ENCODE measurements at regions not wholly inside any gene's neighbourhood (a gene's known extent, or its start where the extent isn't known, plus 50 kb on each side); places are given as distances from the start of the nearest gene placed in this dataset.
"Not testable (repeated sequence)": the region's sequence is repeated elsewhere in the genome, so short reads cannot be mapped to it uniquely, and the experiment has no call there.

DNA sequence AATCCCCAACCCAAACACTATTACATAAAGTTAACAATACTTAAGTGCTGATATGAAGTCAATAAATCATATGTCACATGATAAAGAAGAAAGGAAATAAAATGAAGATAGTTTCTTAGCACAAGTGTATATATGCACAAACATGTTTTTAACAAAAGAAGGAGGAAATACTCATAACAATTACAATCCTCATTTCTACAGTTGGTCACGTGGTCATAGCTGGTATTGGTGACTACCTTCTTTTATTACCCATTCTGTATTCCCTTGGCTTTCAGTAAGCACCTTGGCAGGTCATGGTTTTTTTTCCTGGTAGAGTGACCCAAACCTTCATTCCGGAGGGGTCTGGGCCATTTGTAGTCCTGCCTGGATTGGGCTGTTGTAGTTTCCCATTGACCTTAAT, 137.1 kb upstream of the KCND3 start:
- Histone ChIP-seq H3K4me3 (no peak overlapping the region), H3K27ac (no peak overlapping the region), H3K36me3 (no peaks in the 10 kb centered on the region), H3K4me1 (replicated peaks) (no peaks in the 10 kb centered on the region), H3K27me3 (replicated peaks) (no peaks in the 10 kb centered on the region; the same call in 1 of the 2 replicates), H3K9me3 (replicated peaks) (no peaks in the 10 kb centered on the region)
- DNase-seq (ENCODE audit: low read depth in 1 of 2, low spot score in 2 of 2): no peak

DNA sequence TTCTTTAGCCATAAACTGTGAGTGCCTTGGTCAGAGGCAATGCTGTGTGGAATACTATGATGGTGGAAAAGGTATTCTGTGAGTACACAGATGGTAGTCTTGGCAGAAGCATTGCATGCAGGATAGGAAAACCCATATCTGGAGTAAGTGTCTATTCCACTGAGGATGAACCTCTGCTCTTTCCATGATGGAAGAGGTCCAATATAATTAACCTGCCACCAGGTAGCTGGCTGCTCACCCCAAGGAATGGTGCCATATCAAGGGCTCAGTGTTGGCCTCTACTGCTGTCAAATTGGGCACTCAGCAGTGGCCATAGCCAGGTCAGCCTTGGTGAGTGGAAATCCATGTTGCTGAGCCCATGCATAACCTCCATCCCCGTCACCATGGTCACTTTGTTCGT, 138.1 kb upstream of the KCND3 start:
- H3K36me3 ChIP-seq; H3K27ac ChIP-seq; H3K4me1 ChIP-seq (replicated peaks); H3K9me3 ChIP-seq (replicated peaks); H3K27me3 ChIP-seq (replicated peaks); H3K4me3 ChIP-seq; DNase-seq (ENCODE audit: low read depth in 1 of 2, low spot score in 2 of 2): not testable (repeated sequence)

DNA sequence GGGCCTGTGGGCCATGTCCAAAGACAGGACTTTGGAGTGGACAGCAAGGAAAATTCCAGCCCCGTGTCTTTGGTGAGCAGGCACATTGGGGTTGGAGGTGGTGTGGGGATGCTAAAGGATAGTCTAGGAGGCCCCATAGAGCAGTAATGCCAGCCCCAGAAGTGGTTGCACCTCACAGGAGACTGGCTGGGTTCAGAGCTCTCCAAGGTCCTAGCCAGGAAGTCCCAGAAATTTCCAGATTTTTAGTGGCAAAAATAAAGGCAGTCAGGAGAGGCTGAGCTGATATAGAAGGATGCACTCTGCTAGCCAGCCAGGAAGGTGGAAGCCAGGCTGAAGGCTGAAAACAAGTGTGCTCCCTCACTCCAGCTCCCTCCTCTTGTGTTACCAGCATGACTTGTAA, 144.0 kb upstream of the KCND3 start:
- no peaks in the 10 kb centered on the region for H3K9me3 ChIP-seq (replicated peaks)
- H3K4me3 ChIP-seq: no peak overlapping the region
- no peaks in the 10 kb centered on the region for H3K27me3 ChIP-seq (replicated peaks)
- H3K4me1 ChIP-seq (replicated peaks): no peaks in the 10 kb centered on the region
- H3K36me3 ChIP-seq: no peaks in the 10 kb centered on the region
- no peak overlapping the region for H3K27ac ChIP-seq
- no peak for DNase-seq (ENCODE audit: low read depth in 1 of 2, low spot score in 2 of 2)

DNA sequence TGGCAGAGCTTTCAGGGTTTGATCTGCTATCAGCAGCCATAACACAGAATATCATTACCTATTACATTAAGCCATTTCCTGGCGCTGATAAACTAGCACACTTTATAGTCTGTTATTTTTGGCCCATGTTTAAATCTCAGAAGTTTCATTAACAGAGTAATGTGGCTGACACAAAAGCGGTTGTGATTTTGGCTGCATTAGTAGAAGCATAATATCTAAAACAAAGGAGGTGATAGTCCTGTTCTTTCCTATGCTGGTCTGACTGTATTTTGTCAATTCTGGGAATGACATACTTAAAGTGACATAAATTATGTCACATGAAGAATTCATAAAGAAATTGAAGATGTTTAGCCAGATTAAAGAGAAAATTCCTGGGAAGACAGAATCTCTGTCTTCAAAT, 151.3 kb upstream of the KCND3 start:
- H3K27ac ChIP-seq: no peak overlapping the region
- no peak for DNase-seq (ENCODE audit: low read depth in 1 of 2, low spot score in 2 of 2)

DNA sequence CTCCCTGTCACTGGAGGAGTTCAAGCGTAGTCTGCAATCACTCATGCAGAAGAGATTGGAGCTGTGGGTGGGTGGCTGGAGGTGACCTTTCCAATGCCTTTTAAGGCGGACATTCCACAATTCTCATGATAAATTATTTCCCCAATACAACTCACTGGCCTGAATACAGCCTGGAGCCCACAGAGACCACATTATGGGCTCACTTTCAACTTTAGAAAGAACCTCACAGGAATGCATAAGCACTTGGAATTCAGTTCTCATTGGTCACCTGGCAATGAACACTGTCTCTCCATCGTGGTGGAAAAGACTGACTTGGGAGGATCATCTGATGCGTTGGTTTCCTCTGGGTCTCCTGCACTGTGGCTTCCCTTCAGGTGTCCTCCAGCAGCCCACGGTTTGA, 151.8 kb upstream of the KCND3 start:
- H3K36me3 ChIP-seq: no peaks in the 10 kb centered on the region
- no peak for DNase-seq (ENCODE audit: low read depth in 1 of 2, low spot score in 2 of 2)
- H3K4me1 ChIP-seq (replicated peaks): no peaks in the 10 kb centered on the region
- no peak overlapping the region for H3K27ac ChIP-seq
- no peaks in the 10 kb centered on the region for H3K9me3 ChIP-seq (replicated peaks)
- H3K27me3 ChIP-seq (replicated peaks): no peaks in the 10 kb centered on the region; the same call in 1 of the 2 replicates
- H3K4me3 ChIP-seq: no peak overlapping the region

More for the DNA sequence above, 151.3 kb upstream of the KCND3 start:
- Histone ChIP-seq H3K4me3 (no peak overlapping the region), H3K36me3 (no peaks in the 10 kb centered on the region), H3K4me1 (replicated peaks) (no peaks in the 10 kb centered on the region), H3K9me3 (replicated peaks) (no peaks in the 10 kb centered on the region), H3K27me3 (replicated peaks) (no peaks in the 10 kb centered on the region; the same call in 1 of the 2 replicates)

DNA sequence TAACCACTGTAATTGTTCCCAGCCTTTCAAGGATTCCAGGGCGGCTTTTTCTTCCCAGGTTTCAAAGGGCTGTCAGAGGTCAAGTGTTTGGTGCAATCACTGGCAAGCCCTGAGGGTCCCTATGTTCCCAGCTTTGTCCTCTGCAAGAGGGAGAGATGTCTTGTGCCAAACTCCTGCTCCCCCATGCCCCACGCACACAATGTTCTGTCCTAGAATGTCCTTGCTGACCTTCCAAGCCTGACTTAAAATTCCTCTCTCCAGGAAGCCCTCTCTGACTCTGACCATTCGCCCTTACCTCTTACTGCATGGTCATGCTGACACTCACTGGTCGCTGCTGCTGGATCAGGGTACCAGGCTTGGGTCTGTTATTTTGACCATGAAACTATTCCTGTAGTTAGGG, 152.5 kb upstream of the KCND3 start:
- H3K4me3 ChIP-seq: no peak overlapping the region
- no peaks in the 10 kb centered on the region for H3K36me3 ChIP-seq
- H3K27me3 ChIP-seq (replicated peaks): no peaks in the 10 kb centered on the region; the same call in 1 of the 2 replicates
- H3K9me3 ChIP-seq (replicated peaks): no peaks in the 10 kb centered on the region
- H3K27ac ChIP-seq: no peak overlapping the region
- H3K4me1 ChIP-seq (replicated peaks): no peaks in the 10 kb centered on the region
- no peak for DNase-seq (ENCODE audit: low read depth in 1 of 2, low spot score in 2 of 2)

DNA sequence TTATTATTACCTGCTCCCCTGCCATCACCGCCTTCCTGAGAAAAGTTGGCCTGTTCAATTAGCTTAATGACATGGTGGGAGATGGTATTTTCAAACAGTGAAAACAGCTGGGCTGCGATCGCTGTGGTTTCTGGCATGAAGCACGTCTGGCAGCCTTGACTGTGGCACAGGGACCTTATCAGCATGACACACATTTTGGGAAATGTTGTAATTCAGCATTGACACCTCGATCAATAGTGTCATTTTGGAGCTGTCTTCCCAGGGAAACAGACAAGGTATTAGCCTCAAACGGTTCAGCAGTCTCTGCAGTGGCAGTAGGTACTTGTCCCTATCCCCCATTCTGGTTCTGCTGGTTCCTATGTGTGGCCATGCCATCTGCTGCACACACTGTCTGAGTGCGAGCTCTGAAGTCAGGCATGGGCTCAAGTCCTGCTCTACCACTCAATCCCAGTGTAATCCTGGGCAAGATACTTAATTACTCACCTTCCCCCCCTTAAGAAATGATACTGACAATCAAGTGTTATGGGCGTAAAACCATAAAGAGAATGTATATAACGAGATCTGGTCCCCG, 154.5 kb upstream of the KCND3 start:
- Histone ChIP-seq H3K9me3 (replicated peaks) (no peaks in the 10 kb centered on the region), H3K36me3 (no peaks in the 10 kb centered on the region), H3K27ac (no peak overlapping the region), H3K27me3 (replicated peaks) (no peaks in the 10 kb centered on the region; the same call in 1 of the 2 replicates), H3K4me1 (replicated peaks) (no peaks in the 10 kb centered on the region), H3K4me3 (no peak overlapping the region)
- no peak for DNase-seq (ENCODE audit: low read depth in 1 of 2, low spot score in 2 of 2)

DNA sequence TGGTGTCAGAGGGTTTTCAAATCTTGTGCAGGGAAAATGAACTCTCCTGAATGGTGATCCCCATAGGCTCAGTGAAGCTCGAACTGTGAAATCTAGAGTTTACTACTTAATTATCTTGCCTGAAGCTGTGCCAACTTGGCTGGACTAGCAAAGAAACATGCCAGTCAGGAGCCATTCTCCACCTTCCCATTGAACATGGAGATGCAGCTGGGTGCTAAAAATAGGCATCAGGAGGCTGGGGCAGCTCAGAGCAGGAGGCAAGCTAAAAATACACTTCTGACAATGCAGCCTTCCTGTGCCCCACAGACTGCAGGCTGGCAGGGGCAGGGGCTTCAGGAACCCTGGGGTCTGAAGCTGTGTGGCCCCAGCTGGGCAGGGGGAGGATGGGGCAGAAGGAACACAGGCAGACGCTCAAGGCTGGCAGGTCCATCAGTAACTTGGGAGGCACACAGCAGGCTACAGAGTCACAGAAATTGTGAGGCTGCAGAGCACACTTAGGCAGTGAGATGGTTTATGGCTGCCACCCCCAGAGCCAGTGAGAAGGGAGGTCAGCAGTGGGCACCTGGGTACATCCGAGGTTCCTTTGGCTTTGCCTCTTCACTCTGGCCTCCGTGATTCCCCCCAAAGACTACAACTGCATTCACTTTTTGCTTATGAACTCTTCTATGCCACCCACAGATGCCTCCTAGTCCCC, 155.4 kb upstream of the KCND3 start:
- no peaks in the 10 kb centered on the region for H3K36me3 ChIP-seq
- no peaks in the 10 kb centered on the region for H3K9me3 ChIP-seq (replicated peaks)
- H3K4me1 ChIP-seq (replicated peaks): no peaks in the 10 kb centered on the region
- H3K27me3 ChIP-seq (replicated peaks): no peaks in the 10 kb centered on the region; the same call in 1 of the 2 replicates
- DNase-seq (ENCODE audit: low read depth in 1 of 2, low spot score in 2 of 2): no peak
- no peak overlapping the region for H3K4me3 ChIP-seq
- no peak overlapping the region for H3K27ac ChIP-seq

DNA sequence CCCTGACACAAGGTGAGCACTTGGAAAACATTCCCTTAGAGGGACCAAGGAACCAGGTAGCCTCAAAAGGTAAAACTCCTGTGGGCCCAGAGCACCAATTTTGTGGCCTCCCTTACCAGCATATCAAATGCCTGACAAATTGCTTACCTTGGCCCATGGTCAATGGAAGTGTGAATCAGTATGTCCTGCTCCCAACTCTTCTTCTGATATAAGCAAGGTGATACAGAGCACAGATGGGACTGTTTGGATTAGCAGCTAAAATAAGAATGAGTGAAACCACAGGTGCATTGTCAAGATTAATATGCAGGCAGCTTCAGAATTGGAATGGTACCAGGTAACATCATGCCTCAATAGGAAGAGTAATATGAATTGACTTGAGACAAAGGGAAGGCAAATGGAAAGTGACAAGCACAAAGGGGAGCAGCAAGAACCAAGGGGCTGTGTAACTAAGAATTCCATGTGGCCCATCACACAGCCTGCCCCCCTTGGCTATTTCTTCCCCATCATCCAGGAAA, 156.8 kb upstream of the KCND3 start:
- H3K36me3 ChIP-seq: no peaks in the 10 kb centered on the region
- no peak overlapping the region for H3K4me3 ChIP-seq
- no peak overlapping the region for H3K27ac ChIP-seq
- H3K9me3 ChIP-seq (replicated peaks): no peaks in the 10 kb centered on the region
- H3K4me1 ChIP-seq (replicated peaks): no peaks in the 10 kb centered on the region
- no peaks in the 10 kb centered on the region; the same call in 1 of the 2 replicates for H3K27me3 ChIP-seq (replicated peaks)
- DNase-seq (ENCODE audit: low read depth in 1 of 2, low spot score in 2 of 2): no peak

DNA sequence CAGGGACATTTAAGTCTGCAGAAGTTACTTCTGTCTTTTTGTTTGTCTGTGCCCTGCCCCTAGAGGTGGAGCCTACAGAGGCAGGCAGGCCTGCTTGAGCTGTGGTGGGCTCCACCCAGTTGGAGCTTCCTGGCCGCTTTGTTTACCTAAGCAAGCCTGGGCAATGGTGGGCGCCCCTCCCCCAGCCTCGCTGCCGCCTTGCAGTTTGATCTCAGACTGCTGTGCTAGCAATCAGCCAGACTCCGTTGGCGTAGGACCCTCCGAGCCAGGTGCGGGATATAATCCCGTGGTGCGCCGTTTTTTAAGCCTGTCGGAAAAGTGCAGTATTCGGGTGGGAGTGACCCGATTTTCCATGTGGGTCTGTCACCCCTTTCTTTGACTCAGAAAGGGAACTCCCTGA, 170.7 kb upstream of the KCND3 start:
- H3K27ac ChIP-seq; H3K9me3 ChIP-seq (replicated peaks); H3K4me1 ChIP-seq (replicated peaks); H3K36me3 ChIP-seq; H3K27me3 ChIP-seq (replicated peaks); DNase-seq (ENCODE audit: low read depth in 1 of 2, low spot score in 2 of 2); H3K4me3 ChIP-seq: not testable (repeated sequence)

DNA sequence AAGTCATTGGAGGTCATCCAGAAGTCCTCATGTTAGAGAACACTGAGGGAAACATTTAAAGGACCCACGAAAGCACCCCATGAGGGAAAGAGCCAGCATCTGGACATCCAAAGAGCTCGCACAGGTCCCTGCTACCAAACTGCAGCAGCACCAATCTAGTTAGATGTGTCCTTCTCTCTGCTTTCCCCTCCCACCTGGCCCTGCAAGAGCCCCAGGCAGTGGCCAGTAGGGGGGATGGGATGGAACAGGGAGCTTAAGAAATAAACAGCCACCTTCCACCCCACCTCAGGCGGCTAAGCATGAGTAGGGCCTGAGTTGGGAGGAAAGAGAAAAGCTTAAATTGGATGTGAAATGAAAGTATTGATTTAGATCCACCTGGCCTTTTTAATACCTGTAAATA, 175.9 kb upstream of the KCND3 start:
- Histone ChIP-seq H3K27me3 (replicated peaks) (no peaks in the 10 kb centered on the region; the same call in 1 of the 2 replicates), H3K4me3 (no peak overlapping the region), H3K9me3 (replicated peaks) (no peaks in the 10 kb centered on the region), H3K36me3 (no peaks in the 10 kb centered on the region), H3K27ac (no peak overlapping the region), H3K4me1 (replicated peaks) (no peaks in the 10 kb centered on the region)
- DNase-seq (ENCODE audit: low read depth in 1 of 2, low spot score in 2 of 2): no peak

DNA sequence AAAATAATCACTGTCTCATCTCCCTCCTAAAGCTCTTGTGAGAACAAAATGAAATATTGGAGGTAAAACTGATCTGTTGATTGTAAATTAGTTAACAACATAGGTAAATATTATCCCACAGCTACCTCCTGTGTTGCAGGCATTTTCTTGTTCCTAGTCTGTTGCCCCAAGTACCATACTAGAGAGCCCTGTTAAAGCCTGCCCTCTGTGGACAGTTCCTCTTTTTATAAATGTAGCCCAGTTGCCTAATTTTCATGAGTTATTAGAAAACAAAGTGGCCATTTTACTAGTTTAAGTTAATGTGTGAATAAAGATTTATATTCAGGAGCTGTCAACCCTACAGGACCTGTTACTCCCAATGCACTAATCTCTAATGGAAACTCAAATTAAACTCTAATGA, 180.0 kb upstream of the KCND3 start:
- H3K27ac ChIP-seq: no peak overlapping the region

DNA sequence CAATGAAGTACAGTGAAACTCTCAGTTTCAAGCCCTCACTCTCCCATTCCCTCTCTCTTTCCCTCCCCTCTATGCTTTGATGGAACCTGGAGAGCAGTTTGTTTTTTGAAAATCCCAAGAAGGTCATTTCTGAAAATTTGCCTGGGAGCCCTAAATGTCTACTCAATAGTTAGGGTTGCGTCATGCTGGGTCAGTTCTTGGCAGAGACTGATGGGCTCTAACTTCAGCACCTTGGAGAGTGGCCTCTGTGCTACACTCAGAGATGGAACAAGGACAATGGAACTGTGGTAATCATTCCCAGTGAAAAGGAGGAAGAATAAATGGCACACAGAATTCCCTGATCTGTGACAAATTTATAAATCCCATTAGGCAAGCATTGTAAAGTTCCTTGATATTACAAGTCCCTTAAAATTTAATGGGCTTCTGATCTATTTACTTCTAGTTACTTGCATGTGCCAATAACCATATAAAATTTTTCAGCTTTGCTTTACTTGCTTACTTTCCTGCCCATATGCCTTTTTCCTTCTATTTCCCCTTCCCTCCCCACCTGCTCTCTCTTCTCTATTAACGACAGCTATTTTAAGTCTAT, 182.9 kb upstream of the KCND3 start:
- H3K9me3 ChIP-seq (replicated peaks): no peaks in the 10 kb centered on the region
- H3K27me3 ChIP-seq (replicated peaks): no peaks in the 10 kb centered on the region
- H3K27ac ChIP-seq: no peak overlapping the region
- no peaks in the 10 kb centered on the region for H3K4me1 ChIP-seq (replicated peaks)
- no peak overlapping the region for H3K4me3 ChIP-seq
- DNase-seq (ENCODE audit: low read depth in 1 of 2, low spot score in 2 of 2): peak in 1 of 2 experiments; percentile 12
- no peaks in the 10 kb centered on the region for H3K36me3 ChIP-seq

More for the DNA sequence above, 180.0 kb upstream of the KCND3 start:
- Histone ChIP-seq H3K27me3 (replicated peaks) (no peaks in the 10 kb centered on the region), H3K36me3 (no peaks in the 10 kb centered on the region), H3K4me3 (no peak overlapping the region), H3K9me3 (replicated peaks) (no peaks in the 10 kb centered on the region), H3K4me1 (replicated peaks) (no peaks in the 10 kb centered on the region)
- no peak for DNase-seq (ENCODE audit: low read depth in 1 of 2, low spot score in 2 of 2)

DNA sequence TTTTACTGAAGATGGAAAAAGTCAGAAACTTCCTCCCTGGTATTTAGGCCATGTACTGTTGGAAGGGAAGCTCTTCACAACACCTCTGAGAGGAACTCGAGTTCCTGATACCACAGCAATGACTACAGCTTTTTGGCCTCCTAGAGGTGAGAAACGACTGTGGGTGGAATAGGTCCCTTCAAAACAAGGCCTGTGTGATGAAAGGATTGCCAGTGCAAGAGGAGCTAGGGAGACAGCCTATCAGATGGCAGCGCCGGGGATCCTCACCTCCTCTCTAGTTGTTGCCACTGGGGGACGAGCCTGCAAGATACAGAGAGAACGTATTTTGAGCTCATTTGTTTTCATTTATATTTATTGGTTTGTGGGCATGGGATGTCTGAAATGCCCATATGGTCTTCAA, 187.8 kb upstream of the KCND3 start:
- no peaks in the 10 kb centered on the region for H3K36me3 ChIP-seq
- DNase-seq (ENCODE audit: low read depth in 1 of 2, low spot score in 2 of 2): no peak
- no peak overlapping the region for H3K4me3 ChIP-seq
- no peak overlapping the region for H3K27ac ChIP-seq
- H3K4me1 ChIP-seq (replicated peaks): no peaks in the 10 kb centered on the region
- no peaks in the 10 kb centered on the region for H3K27me3 ChIP-seq (replicated peaks)
- H3K9me3 ChIP-seq (replicated peaks): no peaks in the 10 kb centered on the region
